ENCODE measurements at regions not wholly inside any gene's neighbourhood (a gene's known extent, or its start where the extent isn't known, plus 50 kb on each side); places are given as distances from the start of the nearest gene placed in this dataset.
"Not testable (repeated sequence)": the region's sequence is repeated elsewhere in the genome, so short reads cannot be mapped to it uniquely, and the experiment has no call there.

- no CpG with 5 or more reads among the region's 4 CpGs for WGBS (ENCODE audit: insufficient coverage, insufficient read length)
- H3K36me3 ChIP-seq (ENCODE audit: control insufficient read depth, insufficient read depth, low read length); H3K27ac ChIP-seq (ENCODE audit: low read length): not testable (repeated sequence)
Observed at GRCh38 chr5:99471726-99472125, 542.9 kb upstream of the CHD1 start.

GRCh38 chr5:99471178-99471577, 542.4 kb upstream of the CHD1 start:
- not testable (repeated sequence) for DNase-seq (ENCODE audit: low read depth, low spot score); H3K27ac ChIP-seq (ENCODE audit: low read length); H3K4me1 ChIP-seq (ENCODE audit: control insufficient read depth, insufficient read depth, low read length); H3K36me3 ChIP-seq (ENCODE audit: control insufficient read depth, insufficient read depth, low read length); H3K4me3 ChIP-seq (ENCODE audit: low read length); H3K9me3 ChIP-seq (ENCODE audit: control insufficient read depth, insufficient read depth, low read length); H3K27me3 ChIP-seq (ENCODE audit: control insufficient read depth, insufficient read depth, low read length)
- no CpG with 5 or more reads among the region's 1 CpG for WGBS (ENCODE audit: insufficient coverage, insufficient read length)

More at GRCh38 chr5:99471726-99472125, 542.9 kb upstream of the CHD1 start:
- not testable (repeated sequence) for H3K4me1 ChIP-seq (ENCODE audit: control insufficient read depth, insufficient read depth, low read length); H3K9me3 ChIP-seq (ENCODE audit: control insufficient read depth, insufficient read depth, low read length); DNase-seq (ENCODE audit: low read depth, low spot score); H3K27me3 ChIP-seq (ENCODE audit: control insufficient read depth, insufficient read depth, low read length); H3K4me3 ChIP-seq (ENCODE audit: low read length)

GRCh38 chr5:99470636-99471035, 541.8 kb upstream of the CHD1 start:
- not testable (repeated sequence) for H3K27ac ChIP-seq (ENCODE audit: low read length); H3K4me3 ChIP-seq (ENCODE audit: low read length); H3K36me3 ChIP-seq (ENCODE audit: control insufficient read depth, insufficient read depth, low read length); H3K9me3 ChIP-seq (ENCODE audit: control insufficient read depth, insufficient read depth, low read length); H3K27me3 ChIP-seq (ENCODE audit: control insufficient read depth, insufficient read depth, low read length); DNase-seq (ENCODE audit: low read depth, low spot score); H3K4me1 ChIP-seq (ENCODE audit: control insufficient read depth, insufficient read depth, low read length)
- no CpG with 5 or more reads among the region's 3 CpGs for WGBS (ENCODE audit: insufficient coverage, insufficient read length)

DNA sequence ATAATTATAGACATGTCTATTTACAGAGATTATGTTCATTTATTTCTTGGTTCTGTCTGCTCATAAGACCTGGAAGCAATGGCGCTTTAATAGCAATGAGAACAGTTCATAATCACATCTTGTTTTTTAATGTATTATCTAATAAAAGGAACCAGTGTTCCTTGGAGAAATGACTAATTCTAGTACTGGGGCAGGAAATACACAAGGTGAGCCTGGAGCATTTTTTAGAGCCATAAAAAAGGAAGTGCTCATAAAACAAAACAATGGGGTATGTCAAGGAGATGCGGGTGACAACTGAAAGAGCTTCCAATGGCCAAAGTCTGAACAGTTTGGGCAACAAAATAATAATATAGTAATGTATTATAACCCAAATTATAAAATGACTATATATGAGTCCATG, 531.9 kb upstream of the CHD1 start:
- no peak for DNase-seq (ENCODE audit: low read depth, low spot score)
- no peaks in the 10 kb centered on the region for H3K36me3 ChIP-seq (ENCODE audit: control insufficient read depth, insufficient read depth, low read length)
- no peaks in the 10 kb centered on the region for H3K27me3 ChIP-seq (ENCODE audit: control insufficient read depth, insufficient read depth, low read length)
- no peaks in the 10 kb centered on the region for H3K9me3 ChIP-seq (ENCODE audit: control insufficient read depth, insufficient read depth, low read length)
- no peaks in the 10 kb centered on the region for H3K4me1 ChIP-seq (ENCODE audit: control insufficient read depth, insufficient read depth, low read length)
- WGBS (ENCODE audit: insufficient coverage, insufficient read length) = no CpG with 5 or more reads among the region's 2 CpGs
- no peak overlapping the region for H3K4me3 ChIP-seq (ENCODE audit: low read length)
- H3K27ac ChIP-seq (ENCODE audit: low read length) = no peak overlapping the region

- no peak for DNase-seq (ENCODE audit: low read depth, low spot score)
- no CpG with 5 or more reads among the region's 2 CpGs for WGBS (ENCODE audit: insufficient coverage, insufficient read length)
- H3K4me3 ChIP-seq (ENCODE audit: low read length) = no peak overlapping the region
- H3K27ac ChIP-seq (ENCODE audit: low read length) = no peak overlapping the region
- no peaks in the 10 kb centered on the region for H3K36me3 ChIP-seq (ENCODE audit: control insufficient read depth, insufficient read depth, low read length)
- H3K27me3 ChIP-seq (ENCODE audit: control insufficient read depth, insufficient read depth, low read length) = no peaks in the 10 kb centered on the region
- H3K4me1 ChIP-seq (ENCODE audit: control insufficient read depth, insufficient read depth, low read length) = no peaks in the 10 kb centered on the region
- H3K9me3 ChIP-seq (ENCODE audit: control insufficient read depth, insufficient read depth, low read length) = no peaks in the 10 kb centered on the region
Observed at GRCh38 chr5:99453196-99453595, 524.4 kb upstream of the CHD1 start.

DNA sequence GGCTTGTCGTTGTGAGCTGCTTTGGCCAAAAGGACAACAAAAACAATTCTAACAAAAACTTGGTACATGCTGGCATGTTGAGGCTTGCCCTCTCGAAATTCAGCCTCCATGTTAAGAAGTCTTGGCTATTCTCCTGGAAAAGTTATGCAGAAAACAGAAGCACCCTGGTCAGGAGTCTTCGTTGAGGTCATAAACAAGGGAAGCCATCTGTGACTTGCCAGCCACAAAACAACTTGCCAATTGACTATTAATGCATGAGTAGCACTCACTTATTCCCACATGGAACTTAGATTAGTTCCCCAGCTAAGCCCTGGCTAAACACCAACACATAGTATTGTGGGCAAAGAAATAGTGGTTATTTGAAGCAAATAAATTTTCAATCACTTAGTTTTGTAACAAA, 521.0 kb upstream of the CHD1 start:
- Histone ChIP-seq H3K9me3 (ENCODE audit: control insufficient read depth, insufficient read depth, low read length) (no peaks in the 10 kb centered on the region), H3K4me3 (ENCODE audit: low read length) (no peak overlapping the region), H3K27ac (ENCODE audit: low read length) (no peak overlapping the region), H3K36me3 (ENCODE audit: control insufficient read depth, insufficient read depth, low read length) (no peaks in the 10 kb centered on the region), H3K27me3 (ENCODE audit: control insufficient read depth, insufficient read depth, low read length) (no peaks in the 10 kb centered on the region), H3K4me1 (ENCODE audit: control insufficient read depth, insufficient read depth, low read length) (no peaks in the 10 kb centered on the region)
- WGBS (ENCODE audit: insufficient coverage, insufficient read length) = no CpG with 5 or more reads among the region's 3 CpGs
- no peak for DNase-seq (ENCODE audit: low read depth, low spot score)

- WGBS (ENCODE audit: insufficient coverage, insufficient read length) = no CpG with 5 or more reads among the region's 1 CpG
- Histone ChIP-seq H3K4me3 (ENCODE audit: low read length) (no peak overlapping the region), H3K36me3 (ENCODE audit: control insufficient read depth, insufficient read depth, low read length) (no peaks in the 10 kb centered on the region), H3K4me1 (ENCODE audit: control insufficient read depth, insufficient read depth, low read length) (no peaks in the 10 kb centered on the region), H3K9me3 (ENCODE audit: control insufficient read depth, insufficient read depth, low read length) (no peaks in the 10 kb centered on the region), H3K27ac (ENCODE audit: low read length) (no peak overlapping the region), H3K27me3 (ENCODE audit: control insufficient read depth, insufficient read depth, low read length) (no peaks in the 10 kb centered on the region)
- no peak for DNase-seq (ENCODE audit: low read depth, low spot score)
Observed at GRCh38 chr5:99445805-99446204, 517.0 kb upstream of the CHD1 start.

- no peaks in the 10 kb centered on the region for H3K4me1 ChIP-seq (ENCODE audit: control insufficient read depth, insufficient read depth, low read length)
- H3K27me3 ChIP-seq (ENCODE audit: control insufficient read depth, insufficient read depth, low read length) = no peaks in the 10 kb centered on the region
- no peaks in the 10 kb centered on the region for H3K36me3 ChIP-seq (ENCODE audit: control insufficient read depth, insufficient read depth, low read length)
- no peak overlapping the region for H3K4me3 ChIP-seq (ENCODE audit: low read length)
- no CpG with 5 or more reads among the region's 3 CpGs for WGBS (ENCODE audit: insufficient coverage, insufficient read length)
- H3K9me3 ChIP-seq (ENCODE audit: control insufficient read depth, insufficient read depth, low read length) = no peaks in the 10 kb centered on the region
- H3K27ac ChIP-seq (ENCODE audit: low read length) = no peak overlapping the region
- no peak for DNase-seq (ENCODE audit: low read depth, low spot score)
Observed at GRCh38 chr5:99441235-99441634, 512.4 kb upstream of the CHD1 start.

DNA sequence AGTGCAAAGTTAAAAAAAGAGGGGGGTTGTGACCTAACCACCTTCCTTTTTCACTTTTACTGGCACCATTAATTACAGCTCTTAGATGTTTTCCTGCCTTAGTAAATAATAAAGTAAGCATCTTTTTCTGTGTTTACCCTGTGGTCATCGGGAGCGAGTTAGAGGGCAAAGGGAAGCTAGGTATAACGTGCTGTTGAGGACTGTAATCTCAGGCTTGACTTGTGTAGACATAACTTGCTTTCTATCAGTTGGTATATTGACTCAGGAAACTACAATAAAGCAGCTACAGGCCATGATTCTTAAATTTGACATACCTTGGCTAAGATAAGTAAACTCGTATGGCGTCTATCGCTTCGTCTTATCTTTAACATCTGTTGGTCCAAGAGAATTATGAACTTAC, 509.8 kb upstream of the CHD1 start:
- Histone ChIP-seq H3K27ac (ENCODE audit: low read length) (no peak overlapping the region), H3K4me1 (ENCODE audit: control insufficient read depth, insufficient read depth, low read length) (no peaks in the 10 kb centered on the region), H3K36me3 (ENCODE audit: control insufficient read depth, insufficient read depth, low read length) (no peaks in the 10 kb centered on the region), H3K27me3 (ENCODE audit: control insufficient read depth, insufficient read depth, low read length) (no peaks in the 10 kb centered on the region), H3K4me3 (ENCODE audit: low read length) (no peak overlapping the region), H3K9me3 (ENCODE audit: control insufficient read depth, insufficient read depth, low read length) (no peaks in the 10 kb centered on the region)
- no CpG with 5 or more reads among the region's 7 CpGs for WGBS (ENCODE audit: insufficient coverage, insufficient read length)
- DNase-seq (ENCODE audit: low read depth, low spot score) = no peak

DNA sequence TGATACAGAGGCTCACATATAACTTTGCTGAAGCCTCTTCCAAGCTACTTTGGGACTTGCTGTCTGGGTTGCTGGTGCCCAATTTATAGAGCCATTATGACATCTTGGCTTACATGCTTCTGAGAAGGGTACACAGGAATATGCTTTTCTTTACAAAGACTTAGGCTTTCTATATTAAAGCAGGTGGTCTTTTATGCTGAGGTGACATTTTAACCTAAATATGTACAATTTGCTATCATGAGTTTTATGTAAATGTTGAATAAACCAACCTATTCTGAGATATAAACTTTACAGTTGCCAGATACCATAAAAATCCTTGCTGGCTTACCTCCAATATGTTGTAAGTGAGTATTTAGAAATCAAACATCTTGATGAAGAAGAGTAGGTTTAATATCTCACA, 509.2 kb upstream of the CHD1 start:
- Histone ChIP-seq H3K27ac (ENCODE audit: low read length) (no peak overlapping the region), H3K4me1 (ENCODE audit: control insufficient read depth, insufficient read depth, low read length) (no peaks in the 10 kb centered on the region), H3K4me3 (ENCODE audit: low read length) (no peak overlapping the region), H3K27me3 (ENCODE audit: control insufficient read depth, insufficient read depth, low read length) (no peaks in the 10 kb centered on the region), H3K9me3 (ENCODE audit: control insufficient read depth, insufficient read depth, low read length) (no peaks in the 10 kb centered on the region), H3K36me3 (ENCODE audit: control insufficient read depth, insufficient read depth, low read length) (no peaks in the 10 kb centered on the region)
- DNase-seq (ENCODE audit: low read depth, low spot score) = no peak

DNA sequence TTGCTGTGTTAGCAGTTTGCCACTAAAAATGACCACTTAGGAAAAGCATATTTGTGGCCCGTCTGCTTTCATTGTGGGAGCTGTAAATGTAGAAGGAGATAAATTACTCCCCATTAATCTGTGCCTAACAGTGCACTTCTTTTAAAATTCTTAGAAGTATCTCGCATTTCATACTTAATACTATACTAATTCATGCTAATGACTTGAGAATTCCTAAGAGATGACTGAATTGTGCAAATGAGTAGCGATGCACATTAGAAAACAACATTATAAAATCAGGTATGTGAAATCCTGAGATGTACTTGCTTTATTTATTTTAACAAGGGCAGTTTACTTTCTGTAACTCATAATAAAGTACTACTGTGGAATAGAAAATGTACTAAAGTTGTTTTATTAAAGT, 494.6 kb upstream of the CHD1 start:
- H3K4me1 ChIP-seq (ENCODE audit: control insufficient read depth, insufficient read depth, low read length); DNase-seq (ENCODE audit: low read depth, low spot score); H3K4me3 ChIP-seq (ENCODE audit: low read length); H3K27me3 ChIP-seq (ENCODE audit: control insufficient read depth, insufficient read depth, low read length); H3K9me3 ChIP-seq (ENCODE audit: control insufficient read depth, insufficient read depth, low read length); H3K27ac ChIP-seq (ENCODE audit: low read length); H3K36me3 ChIP-seq (ENCODE audit: control insufficient read depth, insufficient read depth, low read length): not testable (repeated sequence)
- WGBS (ENCODE audit: insufficient coverage, insufficient read length) = no CpG with 5 or more reads among the region's 3 CpGs
